IPS DF 4.7 (cell line): ENCODE measurements at regions not wholly inside any gene's neighbourhood (a gene's known extent, or its start where the extent isn't known, plus 50 kb on each side); places are given as distances from the start of the nearest gene placed in this dataset.
"Not testable (repeated sequence)": the region's sequence is repeated elsewhere in the genome, so short reads cannot be mapped to it uniquely, and the experiment has no call there.

ENCODE experiments used
- DNase-seq: peaks from one replicate; pipeline ENCODE4 v3.0.0-alpha.2; 2013; ENCODE audit warnings: low spot score; ENCODE audit errors: extremely low read depth

- DNase-seq = no peak
Observed at GRCh38 chr9:104269996-104270963, 176.2 kb downstream of the SMC2 start.

DNA sequence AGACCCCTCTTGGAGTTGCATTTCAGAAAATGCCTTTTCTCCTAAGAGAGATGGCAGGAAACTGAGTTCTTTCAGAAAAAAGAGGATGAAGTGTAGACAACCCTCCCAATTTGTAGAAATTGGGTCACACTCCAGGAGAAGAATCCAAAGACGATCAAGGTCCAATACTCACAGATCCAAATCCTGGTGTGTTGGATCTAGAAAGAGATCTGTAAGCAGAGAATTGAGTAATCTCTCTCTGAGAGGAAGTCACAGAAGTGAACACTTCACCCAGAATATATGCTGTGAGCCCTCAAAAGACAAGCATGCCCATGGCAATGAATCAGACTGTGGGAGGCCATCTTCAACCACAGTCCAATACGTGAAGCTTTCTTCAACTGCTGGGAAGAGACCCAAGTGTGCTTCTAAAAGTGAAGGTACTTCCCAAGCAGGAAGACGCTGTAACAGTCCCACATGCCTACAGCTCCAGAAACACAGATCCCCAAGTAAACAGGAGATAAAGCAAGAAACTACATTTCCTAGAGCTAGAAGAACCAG lies 182.7 kb downstream of the SMC2 start:
- no peak for DNase-seq

DNA sequence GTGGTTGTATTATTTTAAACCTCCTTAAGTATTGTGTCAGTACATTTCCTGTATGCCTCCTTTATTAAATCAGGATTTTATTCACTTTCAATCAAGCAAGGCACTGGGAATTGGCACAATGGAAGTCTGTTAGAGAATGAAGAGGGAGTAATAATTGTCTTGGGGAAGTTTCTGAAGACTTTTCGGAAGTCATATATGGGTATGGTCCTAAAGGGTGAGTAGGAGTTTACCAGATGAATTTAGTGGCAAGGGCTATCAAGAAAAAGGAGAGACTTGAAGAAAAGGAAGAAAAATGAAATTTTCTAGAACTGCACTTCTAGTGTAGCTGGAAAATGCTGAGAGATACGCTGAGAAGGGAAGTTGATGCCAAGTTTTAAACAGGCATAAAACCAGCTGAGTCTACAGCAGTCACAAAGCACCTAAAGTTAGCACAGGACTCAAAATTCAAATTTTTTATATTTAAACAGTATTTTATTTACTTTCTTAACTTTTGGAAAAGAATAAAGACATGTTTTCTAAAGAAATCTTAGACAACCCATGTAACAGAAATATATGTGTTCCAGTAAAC lies 184.9 kb downstream of the SMC2 start:
- no peak for DNase-seq

GRCh38 chr9:104279535-104280177 lies 185.5 kb downstream of the SMC2 start:
- DNase-seq = no peak

- no peak for DNase-seq
Observed at GRCh38 chr9:104280178-104280560, 186.1 kb downstream of the SMC2 start.

GRCh38 chr9:104280711-104281110 lies 186.6 kb downstream of the SMC2 start:
- no peak for DNase-seq

DNA sequence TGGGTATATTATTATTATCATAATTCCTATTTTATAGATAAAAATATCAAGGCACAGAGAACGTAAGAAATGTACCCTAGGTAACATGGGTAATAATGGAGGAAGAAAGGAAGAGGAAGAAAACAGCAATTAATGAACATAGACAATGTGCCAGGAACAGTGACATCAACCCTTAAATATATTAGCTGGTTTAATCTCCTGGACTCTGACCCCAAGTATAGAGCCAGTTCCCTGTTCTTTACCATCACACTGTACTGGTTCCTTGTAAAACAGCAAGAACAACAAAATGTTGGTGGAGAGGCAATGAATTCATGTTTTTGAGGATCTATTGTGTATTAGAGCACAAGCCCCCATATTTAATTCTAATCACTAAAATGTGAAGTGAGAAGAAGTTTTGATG lies 192.1 kb downstream of the SMC2 start:
- no peak for DNase-seq

GRCh38 chr9:104286799-104287198 lies 192.7 kb downstream of the SMC2 start:
- DNase-seq = no peak

GRCh38 chr9:104287253-104287878 lies 193.3 kb downstream of the SMC2 start:
- no peak for DNase-seq

- DNase-seq = no peak
Observed at GRCh38 chr9:104293877-104294276, 199.8 kb downstream of the SMC2 start.

- DNase-seq = no peak
Observed at GRCh38 chr9:104300124-104300523, 203.9 kb upstream of the OR13F1 start.

DNA sequence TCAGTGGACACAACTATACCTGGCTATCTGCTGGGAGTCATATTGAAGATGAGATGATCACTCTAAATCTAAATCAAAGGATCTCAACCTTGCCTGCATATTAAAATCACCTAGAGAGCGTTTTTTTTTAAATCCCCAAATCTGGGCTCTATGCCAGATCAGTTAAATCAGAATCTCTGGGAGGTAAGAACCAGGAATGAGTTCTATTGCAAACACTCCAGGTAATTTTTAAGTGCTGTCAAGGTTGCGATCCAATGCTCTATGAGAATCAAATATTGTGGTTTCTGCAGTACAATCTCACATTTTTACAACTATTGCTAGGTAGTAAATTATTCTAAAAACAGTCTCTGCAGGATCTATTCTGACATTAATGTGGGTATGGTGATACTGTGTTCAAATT lies 202.3 kb upstream of the OR13F1 start:
- no peak for DNase-seq

DNA sequence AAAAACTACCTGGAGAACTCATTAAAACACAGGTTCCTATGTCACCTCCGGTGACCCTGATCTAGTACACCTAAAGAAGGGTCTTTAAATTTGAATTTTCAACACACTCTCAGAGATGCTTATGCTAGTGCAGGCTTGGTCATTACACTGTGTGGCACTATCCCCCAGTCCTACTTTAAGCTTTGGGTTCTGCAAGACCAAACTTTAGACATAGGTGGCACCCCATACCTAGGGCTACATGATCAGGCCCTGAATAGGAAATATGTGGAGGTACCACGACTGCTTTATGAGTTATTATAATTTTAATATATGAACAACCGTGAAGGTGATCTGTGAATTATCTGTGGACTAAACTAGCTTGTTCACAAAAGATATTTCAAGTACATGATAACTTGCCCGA lies 201.3 kb upstream of the OR13F1 start:
- no peak for DNase-seq

- no peak for DNase-seq
Observed at GRCh38 chr9:104304925-104305324, 199.1 kb upstream of the OR13F1 start.

DNA sequence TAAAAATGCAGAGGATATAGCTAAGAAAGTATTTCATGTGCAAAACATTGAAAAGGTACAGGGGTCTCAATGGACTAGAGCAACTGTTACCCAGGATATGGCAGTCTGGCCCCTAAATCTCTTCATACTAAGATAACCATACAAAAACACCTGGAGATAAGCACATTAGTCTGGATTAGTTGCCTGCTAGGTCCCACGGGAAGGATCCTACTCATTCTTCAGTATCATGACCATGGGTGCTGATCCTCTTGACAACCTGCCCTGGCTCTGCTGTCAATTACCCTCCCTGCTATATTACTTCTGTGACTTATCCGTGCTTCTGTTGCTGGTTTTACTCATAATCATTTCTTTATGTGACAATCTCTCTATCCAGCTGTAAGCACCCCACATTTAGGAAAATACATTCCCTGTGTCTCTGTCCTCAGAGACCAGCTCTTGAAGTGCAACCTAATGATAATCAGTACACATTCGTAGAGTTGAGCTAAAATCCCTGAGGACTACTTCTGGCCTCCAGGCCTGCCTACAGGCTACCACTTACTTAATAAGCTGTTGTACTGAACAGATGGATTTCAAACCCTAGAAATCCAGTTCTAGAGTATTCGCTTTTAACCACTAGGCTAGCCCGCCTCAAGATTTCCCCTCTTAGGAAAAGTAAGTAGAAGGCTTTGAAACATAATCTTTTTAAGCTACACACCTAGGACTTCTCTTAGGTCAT lies 190.5 kb upstream of the OR13F1 start:
- DNase-seq = no peak

DNA sequence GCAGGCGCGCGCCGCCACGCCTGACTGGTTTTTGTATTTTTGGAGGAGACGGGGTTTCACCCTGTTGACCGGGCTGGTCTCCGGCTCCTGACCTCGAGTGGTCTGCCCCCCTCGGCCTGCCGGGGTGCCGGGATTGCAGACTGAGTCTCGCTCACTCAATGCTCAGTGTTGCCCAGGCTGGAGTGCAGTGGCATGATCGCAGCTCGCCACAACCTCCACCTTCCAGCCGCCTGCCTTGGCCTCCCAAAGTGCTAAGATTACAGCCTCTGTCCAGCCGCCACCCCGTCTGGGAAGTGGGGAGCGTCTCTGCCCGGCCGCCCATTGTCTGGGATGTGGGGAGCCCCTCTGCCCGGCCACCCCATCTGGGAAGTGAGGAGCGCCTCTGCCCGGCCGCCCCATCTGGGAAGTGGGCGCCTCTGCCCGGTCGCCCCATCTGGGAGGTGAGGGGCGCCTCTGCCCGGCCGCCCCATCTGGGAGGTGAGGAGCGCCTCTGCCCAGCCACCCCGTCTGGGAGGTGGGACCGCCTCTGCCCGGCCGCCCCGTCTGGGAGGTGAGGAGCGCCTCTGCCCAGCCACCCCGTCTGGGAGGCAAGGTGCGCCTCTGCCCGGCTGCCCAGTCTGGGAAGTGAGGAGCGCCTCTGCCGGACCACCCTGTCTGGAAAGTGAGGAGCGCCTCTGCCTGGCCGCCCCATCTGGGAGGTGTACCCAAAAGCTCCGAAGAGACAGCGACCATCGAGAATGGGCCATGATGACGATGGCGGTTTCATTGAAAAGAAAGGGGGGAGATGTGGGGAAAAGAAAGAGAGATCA lies 187.7 kb upstream of the OR13F1 start:
- not testable (repeated sequence) for DNase-seq

DNA sequence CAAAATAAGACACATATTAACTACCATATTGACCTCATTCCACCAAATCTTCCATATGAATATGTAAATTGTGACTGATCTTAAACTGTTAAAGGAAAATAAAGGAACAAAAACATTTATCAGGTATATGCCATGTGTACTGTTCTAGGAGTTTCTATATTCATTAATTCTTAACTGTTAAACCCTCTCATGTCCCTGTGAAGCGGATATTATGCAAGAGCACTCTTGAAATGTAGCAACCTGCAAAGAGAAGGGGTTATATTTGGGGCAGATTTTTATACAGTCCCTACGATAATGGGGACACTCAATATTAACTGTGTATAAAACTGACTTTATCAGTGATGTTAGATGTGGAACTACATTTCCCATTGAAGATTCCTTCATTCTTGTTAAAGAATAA lies 184.9 kb upstream of the OR13F1 start:
- no peak for DNase-seq

GRCh38 chr9:104319685-104320084 lies 184.4 kb upstream of the OR13F1 start:
- DNase-seq = no peak

- DNase-seq = no peak
Observed at GRCh38 chr9:104322596-104322995, 181.5 kb upstream of the OR13F1 start.
